AG09309 (cell line): ENCODE measurements at regions not wholly inside any gene's neighbourhood (a gene's known extent, or its start where the extent isn't known, plus 50 kb on each side); places are given as distances from the start of the nearest gene placed in this dataset.

ENCODE experiments used
- DNase-seq: peaks from one replicate; pipeline ENCODE4 v3.0.0-alpha.2; 2010; ENCODE audit warnings: low read depth
- H3K4me3 ChIP-seq: 2 replicates; pipeline ENCODE4 v1.5.1; 2011; ENCODE audit warnings: mild to moderate bottlenecking, low read depth, low read length, moderate library complexity; ENCODE audit not compliant: control insufficient read depth
- CTCF ChIP-seq: IDR thresholded peaks from 2 replicates; pipeline ENCODE4 v1.5.1; 2011; ENCODE audit warnings: mild to moderate bottlenecking, low read depth, low read length, inconsistent platforms; ENCODE audit not compliant: insufficient read depth, control insufficient read depth; ENCODE audit errors: missing control alignments

- H3K4me3 ChIP-seq: no peak overlapping the region
- no peak for DNase-seq
- no peak for TF ChIP-seq CTCF
Observed at GRCh38 chr7:156139633-156140032, 327.4 kb upstream of the SHH start.

DNA sequence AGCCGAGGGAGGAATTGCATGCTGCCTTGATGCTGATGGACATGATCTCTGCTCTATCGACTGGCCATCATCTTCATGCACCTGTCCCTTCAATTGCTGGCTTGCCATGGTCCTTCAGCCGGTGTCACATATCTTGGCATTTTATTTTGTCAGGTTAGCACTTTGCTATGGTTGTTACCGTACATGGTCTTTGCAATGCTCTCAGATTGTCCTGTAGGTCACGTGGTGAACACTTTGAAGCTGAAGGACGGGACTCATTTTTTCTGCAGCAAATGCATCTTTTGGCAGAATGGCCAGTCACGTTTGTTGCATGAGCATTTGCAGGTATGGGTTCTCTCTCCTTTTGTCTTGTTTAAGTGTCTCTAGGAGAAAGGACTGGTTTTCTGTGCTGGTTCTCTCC lies 326.8 kb upstream of the SHH start:
- no peak for TF ChIP-seq CTCF
- DNase-seq: no peak
- H3K4me3 ChIP-seq: no peak overlapping the region

GRCh38 chr7:156131881-156132280 lies 319.6 kb upstream of the SHH start:
- H3K4me3 ChIP-seq: no peak overlapping the region
- no peak for TF ChIP-seq CTCF
- no peak for DNase-seq

GRCh38 chr7:156129522-156129921 lies 317.3 kb upstream of the SHH start:
- H3K4me3 ChIP-seq: no peak overlapping the region
- DNase-seq: no peak
- no peak for TF ChIP-seq CTCF

GRCh38 chr7:156128496-156128895 lies 316.2 kb upstream of the SHH start:
- H3K4me3 ChIP-seq: no peak overlapping the region
- DNase-seq: no peak
- no peak for TF ChIP-seq CTCF

DNA sequence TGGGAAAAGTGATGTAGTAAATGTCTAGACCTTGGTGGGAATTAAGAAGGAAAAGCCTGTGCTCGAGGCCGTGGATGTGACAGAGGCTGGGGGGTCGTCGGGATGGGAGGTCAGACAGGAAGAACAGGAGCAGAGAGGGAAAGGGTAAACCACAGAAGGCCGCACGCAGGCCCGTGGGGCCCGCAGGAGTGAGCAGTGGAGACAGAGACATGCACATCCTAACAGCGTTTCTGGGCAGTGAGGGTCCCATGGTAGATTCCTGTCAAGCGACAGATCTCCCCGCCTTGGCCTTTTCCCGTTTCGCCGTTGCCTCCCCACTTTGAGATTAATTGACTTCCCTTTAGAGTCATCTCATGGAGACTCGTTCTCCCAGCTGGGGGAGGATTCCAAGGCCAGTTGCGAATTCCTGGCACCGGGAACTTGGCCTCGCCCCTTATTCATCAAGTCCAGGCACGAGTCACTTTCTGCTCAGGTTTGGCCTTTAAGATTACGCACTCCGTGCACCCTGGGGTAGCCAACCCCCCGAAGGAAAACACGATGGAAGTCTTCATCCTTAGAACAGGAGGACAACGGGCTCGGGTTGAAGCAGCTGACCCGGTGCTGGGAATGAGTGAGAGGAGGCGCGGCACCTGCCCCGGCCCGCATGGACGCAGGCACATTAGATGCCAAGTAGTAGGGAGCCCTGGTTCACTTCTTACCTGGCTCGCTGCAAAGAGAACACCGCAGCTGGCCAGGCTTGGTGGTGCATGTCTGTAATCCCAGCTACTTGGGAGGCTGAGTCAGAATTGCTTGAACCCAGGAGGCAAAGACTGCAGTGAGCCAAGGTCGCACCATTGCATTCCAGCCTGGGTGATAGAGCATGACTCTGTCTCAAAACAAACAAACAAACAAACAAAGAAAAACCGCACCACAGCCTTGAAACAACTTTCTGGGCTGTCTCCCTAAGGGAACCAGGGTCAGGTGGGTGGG lies 315.2 kb upstream of the SHH start:
- no peak for DNase-seq
- H3K4me3 ChIP-seq: no peak overlapping the region
- TF ChIP-seq CTCF: no peak
